GM12892 (cell line): ENCODE measurements at regions not wholly inside any gene's neighbourhood (a gene's known extent, or its start where the extent isn't known, plus 50 kb on each side); places are given as distances from the start of the nearest gene placed in this dataset.

ENCODE experiments used
- POLR2A ChIP-seq: IDR thresholded peaks from 2 replicates; pipeline ENCODE4 v1.6.1; 2011; ENCODE audit warnings: low read depth, low read length, control low read depth
- POLR2AphosphoS5 ChIP-seq: IDR thresholded peaks from 2 replicates; pipeline ENCODE4 v1.6.1; 2011; ENCODE audit warnings: low read depth, low read length, control low read depth

GRCh38 chr19:30266687-30267086, 105.5 kb upstream of the ZNF536 start:
- TF ChIP-seq POLR2AphosphoS5 = no peak
- TF ChIP-seq POLR2A = no peak
